ENCODE measurements at regions not wholly inside any gene's neighbourhood (a gene's known extent, or its start where the extent isn't known, plus 50 kb on each side); places are given as distances from the start of the nearest gene placed in this dataset.

- TF ChIP-seq VEZF1 (CRISPR knock-in tag; IDR thresholded peaks at IDR 0.05) = no peak
- no peak for TF ChIP-seq RHOXF2B (CRISPR knock-in tag; conservative IDR thresholded peaks at IDR 0.05)
Measured at GRCh38 chr9:20220286-20220685, 402.0 kb downstream of the MLLT3 start (continued).

- in situ Hi-C loops (cut with MboI) = no loop called here
- POLR2A ChIA-PET = no interaction called here
- TF ChIP-seq ZNF609 (CRISPR knock-in tag; IDR thresholded peaks at IDR 0.05; ENCODE audit: borderline replicate concordance) = no peak
- TF ChIP-seq, protein P1, sequence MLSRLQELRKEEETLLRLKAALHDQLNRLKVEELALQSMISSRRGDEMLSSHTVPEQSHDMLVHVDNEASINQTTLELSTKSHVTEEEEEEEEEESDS (CRISPR knock-in tag; IDR thresholded peaks at IDR 0.05) = no peak
- TF ChIP-seq GABPB1 (CRISPR knock-in tag; IDR thresholded peaks at IDR 0.05) = no peak
- TF ChIP-seq ZNF512 (tag; IDR thresholded peaks at IDR 0.05) = no peak
- TF ChIP-seq MCM5 (IDR thresholded peaks at IDR 0.05; ENCODE audit: low read depth) = no peak
- TF ChIP-seq, protein P2, sequence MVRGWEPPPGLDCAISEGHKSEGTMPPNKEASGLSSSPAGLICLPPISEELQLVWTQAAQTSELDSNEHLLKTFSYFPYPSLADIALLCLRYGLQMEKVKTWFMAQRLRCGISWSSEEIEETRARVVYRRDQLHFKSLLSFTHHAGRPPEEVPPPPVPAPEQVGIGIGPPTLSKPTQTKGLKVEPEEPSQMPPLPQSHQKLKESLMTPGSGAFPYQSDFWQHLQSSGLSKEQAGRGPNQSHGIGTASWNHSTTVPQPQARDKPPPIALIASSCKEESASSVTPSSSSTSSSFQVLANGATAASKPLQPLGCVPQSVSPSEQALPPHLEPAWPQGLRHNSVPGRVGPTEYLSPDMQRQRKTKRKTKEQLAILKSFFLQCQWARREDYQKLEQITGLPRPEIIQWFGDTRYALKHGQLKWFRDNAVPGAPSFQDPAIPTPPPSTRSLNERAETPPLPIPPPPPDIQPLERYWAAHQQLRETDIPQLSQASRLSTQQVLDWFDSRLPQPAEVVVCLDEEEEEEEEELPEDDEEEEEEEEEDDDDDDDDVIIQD (CRISPR knock-in tag; IDR thresholded peaks at IDR 0.05) = no peak
- TF ChIP-seq YY1 (IDR thresholded peaks at IDR 0.05; ENCODE audit: borderline replicate concordance in 1 of 3, control insufficient read depth in 1 of 3, extremely low read depth in 1 of 3, insufficient read depth in 3 of 3, insufficient read length in 1 of 3, insufficient replicate concordance in 2 of 3, low read depth in 1 of 3, low read length in 2 of 3) = no peak
- no peak for TF ChIP-seq CBX2 (IDR thresholded peaks at IDR 0.05; ENCODE audit: insufficient read depth, low read length, poor library complexity, severe bottlenecking)
Measured at GRCh38 chr9:20219437-20219836, 402.9 kb downstream of the MLLT3 start.

More at GRCh38 chr9:20219437-20219836, 402.9 kb downstream of the MLLT3 start:
- ATAC-seq = no peak
- Histone ChIP-seq H3K36me3 (ENCODE audit: control insufficient read depth, insufficient read depth, low read length) (no peaks in the 10 kb centered on the region), H3K9me3 (replicated peaks; ENCODE audit: control insufficient read depth, insufficient read depth, low read depth, low read length) (no peaks in the 10 kb centered on the region), H3K9ac (ENCODE audit: insufficient read depth in 1 of 2, low read depth in 2 of 2, low read length in 2 of 2) (no peak overlapping the region), H3K4me2 (ENCODE audit: insufficient read depth, low read length) (no peak overlapping the region), H3K9me1 (ENCODE audit: control insufficient read depth, insufficient read depth, low read length) (no peaks in the 10 kb centered on the region), H3K27me3 (ENCODE audit: control insufficient read depth in 2 of 2, insufficient read depth in 2 of 2, low read length in 2 of 2) (no peaks in the 10 kb centered on the region), H2AFZ (ENCODE audit: low read depth, low read length) (no peak overlapping the region), H3K4me1 (replicated peaks in 1 of 2; ENCODE audit: control insufficient read depth in 2 of 2, insufficient read depth in 2 of 2, low read length in 2 of 2) (no peaks in the 10 kb centered on the region), H4K20me1 (replicated peaks; ENCODE audit: control insufficient read depth, insufficient read depth, low read length) (no peaks in the 10 kb centered on the region), H3K4me3 (no peak overlapping the region), H3K27ac (ENCODE audit: extremely low read depth, low read depth, low read length) (no peak overlapping the region), H3K79me2 (ENCODE audit: control insufficient read depth, insufficient read depth, low read length) (no peaks in the 10 kb centered on the region)
- no peak for DNase-seq (ENCODE audit: extremely low read depth in 1 of 4, low spot score in 3 of 4)
- BruUV-seq (replicated peaks) = no TSS peak
- 4% methylated on average over 5 of the region's 5 CpGs for WGBS (ENCODE audit: insufficient coverage, low coverage, missing lambda C conversion rate)
- intact Hi-C loops (cut with micrococcal nuclease) = loop anchor here (10.0 kb wide), 1 partner anchor 65 kb away; no protein-coding TSS in a partner anchor
- CTCF ChIA-PET (ENCODE audit: low intra/inter-chr PET ratio) = no interaction called here
- no peak for FAIRE-seq
